HCT116 (cell line): ENCODE measurements at regions not wholly inside any gene's neighbourhood (a gene's known extent, or its start where the extent isn't known, plus 50 kb on each side); places are given as distances from the start of the nearest gene placed in this dataset.

ENCODE experiments used
- CTCF ChIP-seq, 3 experiments: fragments of 200-600 bp in 1 of 3; sonication (generic) in 1 of 3; IDR thresholded peaks in 2 of 3; conservative IDR thresholded peaks in 1 of 3; 2 replicates each; pipeline ENCODE4 v1.5.1; 2012 to 2017; ENCODE audit warnings: low read depth in 2 of 3, low read length in 2 of 3, antibody characterized with exemption in 1 of 3, borderline replicate concordance in 1 of 3, control low read depth in 1 of 3, mild to moderate bottlenecking in 1 of 3, mixed read lengths in 1 of 3, mixed run types in 1 of 3, moderate library complexity in 1 of 3; ENCODE audit not compliant: insufficient read depth in 1 of 3
- EGR1 ChIP-seq: IDR thresholded peaks from 2 replicates; pipeline ENCODE4 v1.6.1; 2012; ENCODE audit warnings: low read depth
- EZH2 ChIP-seq: fragments of 200-600 bp; sonication (generic); IDR thresholded peaks from 2 replicates; pipeline ENCODE4 v1.6.1; 2017; ENCODE audit warnings: antibody characterized with exemption, mixed run types
- EZH2phosphoT487 ChIP-seq: fragments of 200-600 bp; IDR thresholded peaks from 2 replicates; pipeline ENCODE4 v1.6.1; 2018; ENCODE audit warnings: antibody characterized with exemption, borderline replicate concordance
- FOSL1 ChIP-seq: IDR thresholded peaks from 2 replicates; pipeline ENCODE4 v1.6.1; 2012; ENCODE audit warnings: low read depth
- JUND ChIP-seq: IDR thresholded peaks from 2 replicates; pipeline ENCODE4 v1.6.1; 2012
- MAX ChIP-seq: IDR thresholded peaks from 2 replicates; pipeline ENCODE4 v1.6.1; 2012
- POLR2A ChIP-seq: IDR thresholded peaks from 2 replicates; pipeline ENCODE4 v1.7.0; 2011; ENCODE audit warnings: borderline replicate concordance; ENCODE audit not compliant: insufficient read depth, insufficient read length; ENCODE audit errors: extremely low read depth
- POLR2AphosphoS5 ChIP-seq: IDR thresholded peaks from 2 replicates; pipeline ENCODE4 v1.6.1; 2011; ENCODE audit warnings: mild to moderate bottlenecking, low read depth, low read length, moderate library complexity
- RAD21 ChIP-seq: IDR thresholded peaks from 2 replicates; pipeline ENCODE4 v1.6.1; 2012; ENCODE audit warnings: low read depth, mild to moderate bottlenecking
- SIN3A ChIP-seq: IDR thresholded peaks from 2 replicates; pipeline ENCODE4 v1.6.1; 2012; ENCODE audit warnings: low read depth
- ZFX ChIP-seq: fragments of 450-650 bp; IDR thresholded peaks from 2 replicates; pipeline ENCODE4 v1.6.1; 2017
- TF ChIP-seq, protein P1 (sequence below): IDR thresholded peaks from 2 replicates; pipeline ENCODE4 v1.6.1; 2012; ENCODE audit warnings: low read depth

DNA sequence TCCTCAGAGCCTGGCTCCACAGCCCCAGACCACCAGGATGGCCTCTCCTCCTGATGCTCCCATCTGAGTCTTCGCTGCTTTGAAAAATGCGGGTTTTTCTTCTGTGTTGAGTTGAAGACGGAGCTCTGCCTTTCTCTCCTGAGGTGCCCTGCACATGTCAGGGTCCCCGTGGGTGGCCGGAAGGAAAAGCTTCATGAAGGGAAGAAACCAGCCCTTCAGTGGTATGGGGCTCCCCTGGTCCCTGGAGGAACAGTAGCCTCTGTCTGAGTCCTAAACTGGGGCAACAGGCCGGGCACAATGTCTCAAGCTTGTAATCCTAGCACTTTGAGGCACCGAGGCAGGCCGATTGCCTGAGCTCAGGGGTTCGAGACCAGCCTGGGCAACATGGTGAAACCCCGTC is 54.7 kb upstream of the CAB39 start:
- TF ChIP-seq MAX (no peak), CTCF (IDR thresholded peaks at IDR 0.05 in 2 of 3, conservative IDR thresholded peaks at IDR 0.05 in 1 of 3; ENCODE audit: borderline replicate concordance in 1 of 3, insufficient read depth in 1 of 3, low read depth in 2 of 3, low read length in 2 of 3) (no peak), JUND (no peak), ZFX (no peak), POLR2AphosphoS5 (no peak), EZH2phosphoT487 (no peak), SIN3A (no peak), POLR2A (no peak), EGR1 (no peak), FOSL1 (no peak), EZH2 (no peak), RAD21 (no peak)
- TF ChIP-seq, protein P1, sequence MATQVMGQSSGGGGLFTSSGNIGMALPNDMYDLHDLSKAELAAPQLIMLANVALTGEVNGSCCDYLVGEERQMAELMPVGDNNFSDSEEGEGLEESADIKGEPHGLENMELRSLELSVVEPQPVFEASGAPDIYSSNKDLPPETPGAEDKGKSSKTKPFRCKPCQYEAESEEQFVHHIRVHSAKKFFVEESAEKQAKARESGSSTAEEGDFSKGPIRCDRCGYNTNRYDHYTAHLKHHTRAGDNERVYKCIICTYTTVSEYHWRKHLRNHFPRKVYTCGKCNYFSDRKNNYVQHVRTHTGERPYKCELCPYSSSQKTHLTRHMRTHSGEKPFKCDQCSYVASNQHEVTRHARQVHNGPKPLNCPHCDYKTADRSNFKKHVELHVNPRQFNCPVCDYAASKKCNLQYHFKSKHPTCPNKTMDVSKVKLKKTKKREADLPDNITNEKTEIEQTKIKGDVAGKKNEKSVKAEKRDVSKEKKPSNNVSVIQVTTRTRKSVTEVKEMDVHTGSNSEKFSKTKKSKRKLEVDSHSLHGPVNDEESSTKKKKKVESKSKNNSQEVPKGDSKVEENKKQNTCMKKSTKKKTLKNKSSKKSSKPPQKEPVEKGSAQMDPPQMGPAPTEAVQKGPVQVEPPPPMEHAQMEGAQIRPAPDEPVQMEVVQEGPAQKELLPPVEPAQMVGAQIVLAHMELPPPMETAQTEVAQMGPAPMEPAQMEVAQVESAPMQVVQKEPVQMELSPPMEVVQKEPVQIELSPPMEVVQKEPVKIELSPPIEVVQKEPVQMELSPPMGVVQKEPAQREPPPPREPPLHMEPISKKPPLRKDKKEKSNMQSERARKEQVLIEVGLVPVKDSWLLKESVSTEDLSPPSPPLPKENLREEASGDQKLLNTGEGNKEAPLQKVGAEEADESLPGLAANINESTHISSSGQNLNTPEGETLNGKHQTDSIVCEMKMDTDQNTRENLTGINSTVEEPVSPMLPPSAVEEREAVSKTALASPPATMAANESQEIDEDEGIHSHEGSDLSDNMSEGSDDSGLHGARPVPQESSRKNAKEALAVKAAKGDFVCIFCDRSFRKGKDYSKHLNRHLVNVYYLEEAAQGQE, result no peak
